ENCODE measurements at regions not wholly inside any gene's neighbourhood (a gene's known extent, or its start where the extent isn't known, plus 50 kb on each side); places are given as distances from the start of the nearest gene placed in this dataset.
"Not testable (repeated sequence)": the region's sequence is repeated elsewhere in the genome, so short reads cannot be mapped to it uniquely, and the experiment has no call there.

- not testable (repeated sequence) for H3K27me3 ChIP-seq (ENCODE audit: control insufficient read depth, insufficient read depth, low read length); H3K4me3 ChIP-seq (ENCODE audit: low read depth, low read length); H3K27ac ChIP-seq (ENCODE audit: low read depth, low read length); DNase-seq (ENCODE audit: low read depth in 4 of 6, low spot score in 6 of 6); H3K4me1 ChIP-seq (ENCODE audit: control insufficient read depth, insufficient read depth, low read length); H3K9me3 ChIP-seq (ENCODE audit: control insufficient read depth, insufficient read depth, low read length); H3K36me3 ChIP-seq (ENCODE audit: control insufficient read depth, insufficient read depth, low read length)
Observed at GRCh38 chr14:82691191-82691590, 1157.5 kb upstream of the SEL1L start.

- Histone ChIP-seq H3K27me3 (ENCODE audit: control insufficient read depth, insufficient read depth, low read length) (no peaks in the 10 kb centered on the region), H3K9me3 (ENCODE audit: control insufficient read depth, insufficient read depth, low read length) (no peaks in the 10 kb centered on the region), H3K4me1 (ENCODE audit: control insufficient read depth, insufficient read depth, low read length) (no peaks in the 10 kb centered on the region), H3K27ac (ENCODE audit: low read depth, low read length) (no peak overlapping the region), H3K4me3 (ENCODE audit: low read depth, low read length) (no peak overlapping the region), H3K36me3 (ENCODE audit: control insufficient read depth, insufficient read depth, low read length) (no peaks in the 10 kb centered on the region)
- 81% methylated on average over 3 of the region's 4 CpGs for WGBS (ENCODE audit: insufficient coverage)
- no peak for DNase-seq (ENCODE audit: low read depth in 4 of 6, low spot score in 6 of 6)
Observed at GRCh38 chr14:82694820-82695219, 1161.2 kb upstream of the SEL1L start.

GRCh38 chr14:82704218-82704617, 1170.6 kb upstream of the SEL1L start:
- 100% methylated on average over 1 of the region's 4 CpGs for WGBS (ENCODE audit: insufficient coverage)
- Histone ChIP-seq H3K4me3 (ENCODE audit: low read depth, low read length) (no peak overlapping the region), H3K9me3 (ENCODE audit: control insufficient read depth, insufficient read depth, low read length) (peaks cover 1% of the 10 kb centered on the region), H3K4me1 (ENCODE audit: control insufficient read depth, insufficient read depth, low read length) (no peaks in the 10 kb centered on the region), H3K27me3 (ENCODE audit: control insufficient read depth, insufficient read depth, low read length) (no peaks in the 10 kb centered on the region), H3K27ac (ENCODE audit: low read depth, low read length) (no peak overlapping the region), H3K36me3 (ENCODE audit: control insufficient read depth, insufficient read depth, low read length) (no peaks in the 10 kb centered on the region)
- no peak for DNase-seq (ENCODE audit: low read depth in 4 of 6, low spot score in 6 of 6)

GRCh38 chr14:82710267-82710841, 1176.7 kb upstream of the SEL1L start:
- Histone ChIP-seq H3K4me1 (ENCODE audit: control insufficient read depth, insufficient read depth, low read length) (no peaks in the 10 kb centered on the region), H3K27me3 (ENCODE audit: control insufficient read depth, insufficient read depth, low read length) (no peaks in the 10 kb centered on the region), H3K36me3 (ENCODE audit: control insufficient read depth, insufficient read depth, low read length) (no peaks in the 10 kb centered on the region), H3K27ac (ENCODE audit: low read depth, low read length) (no peak overlapping the region), H3K4me3 (ENCODE audit: low read depth, low read length) (no peak overlapping the region), H3K9me3 (ENCODE audit: control insufficient read depth, insufficient read depth, low read length) (peaks cover 4% of the 10 kb centered on the region)
- DNase-seq (ENCODE audit: low read depth in 4 of 6, low spot score in 6 of 6): peak in 2 of 6 donors; percentile 15 to 53
- WGBS (ENCODE audit: insufficient coverage): no CpG with 5 or more reads among the region's 4 CpGs

- WGBS (ENCODE audit: insufficient coverage): no CpG with 5 or more reads among the region's 4 CpGs
- H3K36me3 ChIP-seq (ENCODE audit: control insufficient read depth, insufficient read depth, low read length): no peaks in the 10 kb centered on the region
- DNase-seq (ENCODE audit: low read depth in 4 of 6, low spot score in 6 of 6): no peak
Observed at GRCh38 chr14:82719617-82720016, 1186.0 kb upstream of the SEL1L start.

GRCh38 chr14:82720431-82720830, 1186.8 kb upstream of the SEL1L start:
- H3K36me3 ChIP-seq (ENCODE audit: control insufficient read depth, insufficient read depth, low read length): no peaks in the 10 kb centered on the region
- DNase-seq (ENCODE audit: low read depth in 4 of 6, low spot score in 6 of 6): no peak
- 83% methylated on average over 3 of the region's 3 CpGs for WGBS (ENCODE audit: insufficient coverage)
- H3K27ac ChIP-seq (ENCODE audit: low read depth, low read length): no peak overlapping the region
- no peaks in the 10 kb centered on the region for H3K9me3 ChIP-seq (ENCODE audit: control insufficient read depth, insufficient read depth, low read length)
- no peaks in the 10 kb centered on the region for H3K27me3 ChIP-seq (ENCODE audit: control insufficient read depth, insufficient read depth, low read length)
- no peak overlapping the region for H3K4me3 ChIP-seq (ENCODE audit: low read depth, low read length)
- no peaks in the 10 kb centered on the region for H3K4me1 ChIP-seq (ENCODE audit: control insufficient read depth, insufficient read depth, low read length)

More at GRCh38 chr14:82719617-82720016, 1186.0 kb upstream of the SEL1L start:
- Histone ChIP-seq H3K4me1 (ENCODE audit: control insufficient read depth, insufficient read depth, low read length) (no peaks in the 10 kb centered on the region), H3K4me3 (ENCODE audit: low read depth, low read length) (no peak overlapping the region), H3K9me3 (ENCODE audit: control insufficient read depth, insufficient read depth, low read length) (no peaks in the 10 kb centered on the region), H3K27ac (ENCODE audit: low read depth, low read length) (no peak overlapping the region), H3K27me3 (ENCODE audit: control insufficient read depth, insufficient read depth, low read length) (no peaks in the 10 kb centered on the region)

- peak in 5 of 6 donors; percentile 20 to 72 (median 36) for DNase-seq (ENCODE audit: low read depth in 4 of 6, low spot score in 6 of 6)
- WGBS (ENCODE audit: insufficient coverage): 31% methylated on average over 4 of the region's 5 CpGs
- H3K4me3 ChIP-seq (ENCODE audit: low read depth, low read length): no peak overlapping the region
- H3K36me3 ChIP-seq (ENCODE audit: control insufficient read depth, insufficient read depth, low read length): no peaks in the 10 kb centered on the region
- no peaks in the 10 kb centered on the region for H3K27me3 ChIP-seq (ENCODE audit: control insufficient read depth, insufficient read depth, low read length)
- peak overlapping the region; percentile 27 for H3K27ac ChIP-seq (ENCODE audit: low read depth, low read length)
- H3K9me3 ChIP-seq (ENCODE audit: control insufficient read depth, insufficient read depth, low read length): no peaks in the 10 kb centered on the region
- no peaks in the 10 kb centered on the region for H3K4me1 ChIP-seq (ENCODE audit: control insufficient read depth, insufficient read depth, low read length)
Observed at GRCh38 chr14:82720946-82721345, 1187.3 kb upstream of the SEL1L start.

GRCh38 chr14:82724316-82724715, 1190.7 kb upstream of the SEL1L start:
- Histone ChIP-seq H3K27ac (ENCODE audit: low read depth, low read length) (no peak overlapping the region), H3K36me3 (ENCODE audit: control insufficient read depth, insufficient read depth, low read length) (no peaks in the 10 kb centered on the region), H3K4me1 (ENCODE audit: control insufficient read depth, insufficient read depth, low read length) (no peaks in the 10 kb centered on the region), H3K9me3 (ENCODE audit: control insufficient read depth, insufficient read depth, low read length) (no peaks in the 10 kb centered on the region), H3K27me3 (ENCODE audit: control insufficient read depth, insufficient read depth, low read length) (no peaks in the 10 kb centered on the region), H3K4me3 (ENCODE audit: low read depth, low read length) (no peak overlapping the region)
- DNase-seq (ENCODE audit: low read depth in 4 of 6, low spot score in 6 of 6): peak in 1 of 6 donors; percentile 58
- WGBS (ENCODE audit: insufficient coverage): no CpG with 5 or more reads among the region's 2 CpGs

- H3K27me3 ChIP-seq (ENCODE audit: control insufficient read depth, insufficient read depth, low read length): no peaks in the 10 kb centered on the region
- no peak for DNase-seq (ENCODE audit: low read depth in 4 of 6, low spot score in 6 of 6)
- no peaks in the 10 kb centered on the region for H3K9me3 ChIP-seq (ENCODE audit: control insufficient read depth, insufficient read depth, low read length)
- no peak overlapping the region for H3K27ac ChIP-seq (ENCODE audit: low read depth, low read length)
- H3K36me3 ChIP-seq (ENCODE audit: control insufficient read depth, insufficient read depth, low read length): no peaks in the 10 kb centered on the region
- no peaks in the 10 kb centered on the region for H3K4me1 ChIP-seq (ENCODE audit: control insufficient read depth, insufficient read depth, low read length)
- no peak overlapping the region for H3K4me3 ChIP-seq (ENCODE audit: low read depth, low read length)
Observed at GRCh38 chr14:82725213-82725612, 1191.6 kb upstream of the SEL1L start.

GRCh38 chr14:82731526-82731925, 1197.9 kb upstream of the SEL1L start:
- H3K4me1 ChIP-seq (ENCODE audit: control insufficient read depth, insufficient read depth, low read length): no peaks in the 10 kb centered on the region
- no peak for DNase-seq (ENCODE audit: low read depth in 4 of 6, low spot score in 6 of 6)
- no peak overlapping the region for H3K4me3 ChIP-seq (ENCODE audit: low read depth, low read length)
- WGBS (ENCODE audit: insufficient coverage): 100% methylated on average over 1 of the region's 4 CpGs
- H3K27ac ChIP-seq (ENCODE audit: low read depth, low read length): no peak overlapping the region
- no peaks in the 10 kb centered on the region for H3K36me3 ChIP-seq (ENCODE audit: control insufficient read depth, insufficient read depth, low read length)
- H3K9me3 ChIP-seq (ENCODE audit: control insufficient read depth, insufficient read depth, low read length): no peaks in the 10 kb centered on the region
- no peaks in the 10 kb centered on the region for H3K27me3 ChIP-seq (ENCODE audit: control insufficient read depth, insufficient read depth, low read length)
